ENCODE measurements at regions not wholly inside any gene's neighbourhood (a gene's known extent, or its start where the extent isn't known, plus 50 kb on each side); places are given as distances from the start of the nearest gene placed in this dataset.
"Not testable (repeated sequence)": the region's sequence is repeated elsewhere in the genome, so short reads cannot be mapped to it uniquely, and the experiment has no call there.

- Histone ChIP-seq H3K36me3 (ENCODE audit: control insufficient read depth, insufficient read depth, low read length) (no peaks in the 10 kb centered on the region), H3K4me3 (replicated peaks; ENCODE audit: low read depth, low read length) (no peak overlapping the region), H3K27me3 (replicated peaks; ENCODE audit: control insufficient read depth, insufficient read depth, low read length) (no peaks in the 10 kb centered on the region; the same call in 1 of the 2 replicates)
- no peak for TF ChIP-seq CTCF (IDR thresholded peaks at IDR 0.05; ENCODE audit: insufficient read depth, low read length, poor library complexity, severe bottlenecking)
- no peak for DNase-seq (ENCODE audit: extremely low read depth, insufficient read length)
These were observed 92.8 kb upstream of the METAP2 start for GRCh38 chr12:95380997-95381786.

- not testable (repeated sequence) for H3K27me3 ChIP-seq (replicated peaks; ENCODE audit: control insufficient read depth, insufficient read depth, low read length); H3K4me3 ChIP-seq (replicated peaks; ENCODE audit: low read depth, low read length); DNase-seq (ENCODE audit: extremely low read depth, insufficient read length); H3K36me3 ChIP-seq (ENCODE audit: control insufficient read depth, insufficient read depth, low read length)
These were observed 90.0 kb upstream of the METAP2 start for GRCh38 chr12:95383920-95384319.

- Histone ChIP-seq H3K27me3 (replicated peaks; ENCODE audit: control insufficient read depth, insufficient read depth, low read length) (no peaks in the 10 kb centered on the region; the same call in 1 of the 2 replicates), H3K36me3 (ENCODE audit: control insufficient read depth, insufficient read depth, low read length) (no peaks in the 10 kb centered on the region), H3K4me3 (replicated peaks; ENCODE audit: low read depth, low read length) (no peak overlapping the region)
- no peak for TF ChIP-seq CTCF (IDR thresholded peaks at IDR 0.05; ENCODE audit: insufficient read depth, low read length, poor library complexity, severe bottlenecking)
- no peak for DNase-seq (ENCODE audit: extremely low read depth, insufficient read length)
These were observed 89.2 kb upstream of the METAP2 start for GRCh38 chr12:95384785-95385184.

GRCh38 chr12:95385246-95386035 is 88.5 kb upstream of the METAP2 start:
- TF ChIP-seq CTCF (IDR thresholded peaks at IDR 0.05; ENCODE audit: insufficient read depth, low read length, poor library complexity, severe bottlenecking), result no peak
- no peak overlapping the region for H3K4me3 ChIP-seq (replicated peaks; ENCODE audit: low read depth, low read length)
- no peak for DNase-seq (ENCODE audit: extremely low read depth, insufficient read length)
- H3K27me3 ChIP-seq (replicated peaks; ENCODE audit: control insufficient read depth, insufficient read depth, low read length), result no peaks in the 10 kb centered on the region; the same call in 1 of the 2 replicates
- no peaks in the 10 kb centered on the region for H3K36me3 ChIP-seq (ENCODE audit: control insufficient read depth, insufficient read depth, low read length)

- H3K4me3 ChIP-seq (replicated peaks; ENCODE audit: low read depth, low read length), result no peak overlapping the region
- DNase-seq (ENCODE audit: extremely low read depth, insufficient read length), result no peak
- no peaks in the 10 kb centered on the region for H3K36me3 ChIP-seq (ENCODE audit: control insufficient read depth, insufficient read depth, low read length)
- no peaks in the 10 kb centered on the region; the same call in 1 of the 2 replicates for H3K27me3 ChIP-seq (replicated peaks; ENCODE audit: control insufficient read depth, insufficient read depth, low read length)
- TF ChIP-seq CTCF (IDR thresholded peaks at IDR 0.05; ENCODE audit: insufficient read depth, low read length, poor library complexity, severe bottlenecking), result no peak
These were observed 87.9 kb upstream of the METAP2 start for GRCh38 chr12:95386051-95386450.

- H3K4me3 ChIP-seq (replicated peaks; ENCODE audit: low read depth, low read length); H3K36me3 ChIP-seq (ENCODE audit: control insufficient read depth, insufficient read depth, low read length); DNase-seq (ENCODE audit: extremely low read depth, insufficient read length); H3K27me3 ChIP-seq (replicated peaks; ENCODE audit: control insufficient read depth, insufficient read depth, low read length): not testable (repeated sequence)
These were observed 85.7 kb upstream of the METAP2 start for GRCh38 chr12:95388260-95388659.
